Left lung (tissue), 4 donors: ENCODE measurements at regions not wholly inside any gene's neighbourhood (a gene's known extent, or its start where the extent isn't known, plus 50 kb on each side); places are given as distances from the start of the nearest gene placed in this dataset.

Source experiments
- ATAC-seq: fragments of 200-7000 bp; cut with Tn5 transposase; one replicate; pipeline ENCODE4 v1.9.1; 2020; ENCODE audit warnings: moderate library complexity
- DNase-seq, 4 donors: peaks; one replicate each; pipeline ENCODE4 v3.0.0-alpha.2; 2013 to 2020
- H3K27ac ChIP-seq, 2 donors: fragments of 200-600 bp; sonication (generic) in 1 of 2; one replicate each; pipeline versions ENCODE4 v1.5.0 to v1.8.0; 2020 to 2021
- H3K27me3 ChIP-seq, 2 donors: fragments of 200-600 bp; sonication (generic) in 1 of 2; one replicate each; pipeline versions ENCODE4 v1.5.0 to v1.8.0; 2020 to 2021
- H3K36me3 ChIP-seq, 2 donors: fragments of 200-600 bp; sonication (generic) in 1 of 2; one replicate each; pipeline versions ENCODE4 v1.5.0 to v1.8.0; 2020 to 2021
- H3K4me1 ChIP-seq, 2 donors: fragments of 200-600 bp; one replicate each; pipeline ENCODE4 v1.8.0; 2021
- H3K4me3 ChIP-seq, 2 donors: fragments of 200-600 bp; sonication (generic) in 1 of 2; one replicate each; pipeline versions ENCODE4 v1.5.0 to v1.8.0; 2020 to 2021; ENCODE audit warnings: mild to moderate bottlenecking in 1 of 2
- H3K9me3 ChIP-seq, 2 donors: fragments of 200-600 bp; sonication (generic) in 1 of 2; one replicate each; pipeline versions ENCODE4 v1.5.0 to v1.8.0; 2020 to 2021
- intact Hi-C, 2 donors: fragments of 100-400 bp; cut with DNase I; formaldehyde crosslinking; loops; one replicate each; pipeline versions ENCODE4 v1.11.2 to v1.14.2; 2022
- TF ChIP-seq, protein P1 (sequence below), 2 donors: fragments of 200-600 bp; sonication (generic) in 1 of 2; IDR thresholded peaks; one replicate each; pipeline versions ENCODE4 v1.5.0 to v1.8.0; 2021; ENCODE audit warnings: antibody characterized with exemption in 2 of 2
- donor health status: DM: no; HTN: yes; CAD: no.
- donor health status: DM: no; HTN: no; CAD: no.

DNA sequence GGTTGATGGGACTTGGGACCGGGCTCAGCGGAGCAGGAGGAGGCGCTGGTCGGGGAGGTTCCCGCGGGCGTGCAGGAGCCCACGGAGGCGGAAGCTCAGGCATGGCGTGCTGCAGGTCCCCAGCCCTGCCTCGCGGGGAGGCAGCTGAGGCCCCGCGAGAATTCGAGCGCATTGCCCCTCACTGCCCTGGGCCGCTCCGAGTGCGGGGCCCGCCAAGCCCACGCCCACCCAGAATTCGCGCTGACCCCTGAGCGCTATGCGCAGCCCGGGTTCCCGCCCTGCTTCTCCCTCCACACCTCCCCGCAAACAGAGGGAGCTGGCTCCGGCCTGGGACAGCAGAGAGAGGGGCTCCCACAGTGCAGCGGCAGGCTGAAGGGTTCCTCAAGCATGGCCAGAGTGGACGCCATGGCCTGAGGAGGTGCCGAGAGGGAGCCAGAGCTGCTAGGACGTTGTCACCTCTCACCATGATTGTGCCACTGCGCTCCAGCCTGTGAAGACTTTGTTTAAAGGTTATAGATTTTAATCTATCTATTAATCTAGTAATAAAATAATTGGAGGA lies 357.2 kb upstream of the RGPD4 start:
- intact Hi-C loops = no loop called here
- peaks cover 0 to 11% of the 10 kb centered on the region in 2 donors for H3K9me3 ChIP-seq
- TF ChIP-seq, protein P1, sequence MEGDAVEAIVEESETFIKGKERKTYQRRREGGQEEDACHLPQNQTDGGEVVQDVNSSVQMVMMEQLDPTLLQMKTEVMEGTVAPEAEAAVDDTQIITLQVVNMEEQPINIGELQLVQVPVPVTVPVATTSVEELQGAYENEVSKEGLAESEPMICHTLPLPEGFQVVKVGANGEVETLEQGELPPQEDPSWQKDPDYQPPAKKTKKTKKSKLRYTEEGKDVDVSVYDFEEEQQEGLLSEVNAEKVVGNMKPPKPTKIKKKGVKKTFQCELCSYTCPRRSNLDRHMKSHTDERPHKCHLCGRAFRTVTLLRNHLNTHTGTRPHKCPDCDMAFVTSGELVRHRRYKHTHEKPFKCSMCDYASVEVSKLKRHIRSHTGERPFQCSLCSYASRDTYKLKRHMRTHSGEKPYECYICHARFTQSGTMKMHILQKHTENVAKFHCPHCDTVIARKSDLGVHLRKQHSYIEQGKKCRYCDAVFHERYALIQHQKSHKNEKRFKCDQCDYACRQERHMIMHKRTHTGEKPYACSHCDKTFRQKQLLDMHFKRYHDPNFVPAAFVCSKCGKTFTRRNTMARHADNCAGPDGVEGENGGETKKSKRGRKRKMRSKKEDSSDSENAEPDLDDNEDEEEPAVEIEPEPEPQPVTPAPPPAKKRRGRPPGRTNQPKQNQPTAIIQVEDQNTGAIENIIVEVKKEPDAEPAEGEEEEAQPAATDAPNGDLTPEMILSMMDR (IDR thresholded peaks at IDR 0.05) = no peak
- ATAC-seq = no peak
- peak in 1 of 4 donors; percentile 65 for DNase-seq
- H3K4me1 ChIP-seq = no peaks in the 10 kb centered on the region
- no peaks in the 10 kb centered on the region for H3K27me3 ChIP-seq
- no peak overlapping the region for H3K27ac ChIP-seq
- no peak overlapping the region for H3K4me3 ChIP-seq
- H3K36me3 ChIP-seq = no peaks in the 10 kb centered on the region

DNA sequence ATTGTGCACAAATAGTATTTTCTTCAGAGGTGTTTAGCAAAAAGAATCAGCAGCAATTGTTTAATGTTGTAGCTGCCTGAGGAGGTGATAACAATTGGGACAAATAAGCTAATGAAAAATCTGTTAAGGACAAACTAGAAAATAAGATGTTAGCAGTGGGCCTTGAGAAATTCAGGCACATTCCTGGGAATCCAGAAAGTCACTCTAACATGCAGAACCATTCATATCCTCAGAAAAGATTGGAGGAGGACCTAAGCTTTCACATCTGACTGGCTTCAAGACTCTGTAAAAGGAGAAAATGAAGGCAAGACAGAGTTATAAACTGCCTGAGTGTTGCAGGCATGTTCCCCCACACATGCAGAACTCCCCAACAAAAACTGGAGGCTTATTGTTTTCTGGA lies 353.5 kb upstream of the RGPD4 start:
- no peaks in the 10 kb centered on the region for H3K4me1 ChIP-seq
- DNase-seq = no peak
- TF ChIP-seq, protein P1 (IDR thresholded peaks at IDR 0.05) = no peak
- no peak overlapping the region for H3K27ac ChIP-seq
- intact Hi-C loops = no loop called here
- no peak overlapping the region for H3K4me3 ChIP-seq
- H3K27me3 ChIP-seq = no peaks in the 10 kb centered on the region
- peaks cover 0 to 37% of the 10 kb centered on the region in 2 donors for H3K9me3 ChIP-seq
- no peaks in the 10 kb centered on the region for H3K36me3 ChIP-seq
- no peak for ATAC-seq

DNA sequence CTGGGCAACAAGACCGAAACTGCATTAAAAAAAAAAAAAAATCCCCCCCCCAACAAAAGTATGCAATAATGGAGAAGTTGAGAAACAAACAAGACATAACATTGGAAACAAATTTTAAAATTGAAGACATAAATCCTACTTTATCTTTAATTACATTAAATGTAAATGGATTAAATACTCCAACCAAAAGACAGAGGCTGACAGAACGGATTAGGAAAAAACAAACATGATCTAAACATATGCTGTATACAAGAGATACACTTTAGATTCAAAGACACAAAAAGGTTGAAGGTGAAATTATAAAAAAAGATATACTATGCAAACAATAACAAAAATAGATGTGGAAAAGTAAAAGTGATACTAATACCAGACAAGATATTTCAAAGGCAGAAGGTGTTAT lies 350.8 kb upstream of the RGPD4 start:
- intact Hi-C loops = no loop called here
- H3K27me3 ChIP-seq = no peaks in the 10 kb centered on the region
- no peaks in the 10 kb centered on the region for H3K4me1 ChIP-seq
- no peak overlapping the region for H3K4me3 ChIP-seq
- TF ChIP-seq, protein P1 (IDR thresholded peaks at IDR 0.05) = no peak
- no peak for ATAC-seq
- H3K9me3 ChIP-seq = peaks cover 0 to 31% of the 10 kb centered on the region in 2 donors
- no peak overlapping the region for H3K27ac ChIP-seq
- no peaks in the 10 kb centered on the region for H3K36me3 ChIP-seq
- no peak for DNase-seq

DNA sequence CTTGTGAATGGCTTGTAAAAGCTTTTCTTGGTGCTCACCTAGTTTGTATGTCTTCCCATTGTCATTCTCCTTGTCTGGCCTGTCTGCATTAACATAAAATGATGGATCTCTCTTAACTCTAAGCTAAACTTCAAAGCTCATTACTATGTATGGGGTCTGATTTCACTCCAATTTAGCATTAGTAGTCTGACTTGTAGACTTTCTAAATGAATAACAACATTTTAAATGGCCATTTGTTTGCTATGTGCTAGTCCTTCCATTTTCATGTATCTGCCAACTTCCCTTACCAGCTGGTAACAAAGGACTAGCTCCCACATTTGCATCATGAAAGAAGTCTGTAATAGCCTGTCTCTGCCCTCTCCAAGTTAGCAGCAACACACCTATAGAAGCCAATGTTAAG lies 324.2 kb upstream of the RGPD4 start:
- Histone ChIP-seq H3K27ac (no peak overlapping the region), H3K36me3 (no peaks in the 10 kb centered on the region), H3K4me1 (no peaks in the 10 kb centered on the region), H3K27me3 (no peaks in the 10 kb centered on the region), H3K9me3 (no peaks in the 10 kb centered on the region), H3K4me3 (no peak overlapping the region)
- no peak for ATAC-seq
- intact Hi-C loops = no loop called here
- TF ChIP-seq, protein P1 (IDR thresholded peaks at IDR 0.05) = no peak
- no peak for DNase-seq

DNA sequence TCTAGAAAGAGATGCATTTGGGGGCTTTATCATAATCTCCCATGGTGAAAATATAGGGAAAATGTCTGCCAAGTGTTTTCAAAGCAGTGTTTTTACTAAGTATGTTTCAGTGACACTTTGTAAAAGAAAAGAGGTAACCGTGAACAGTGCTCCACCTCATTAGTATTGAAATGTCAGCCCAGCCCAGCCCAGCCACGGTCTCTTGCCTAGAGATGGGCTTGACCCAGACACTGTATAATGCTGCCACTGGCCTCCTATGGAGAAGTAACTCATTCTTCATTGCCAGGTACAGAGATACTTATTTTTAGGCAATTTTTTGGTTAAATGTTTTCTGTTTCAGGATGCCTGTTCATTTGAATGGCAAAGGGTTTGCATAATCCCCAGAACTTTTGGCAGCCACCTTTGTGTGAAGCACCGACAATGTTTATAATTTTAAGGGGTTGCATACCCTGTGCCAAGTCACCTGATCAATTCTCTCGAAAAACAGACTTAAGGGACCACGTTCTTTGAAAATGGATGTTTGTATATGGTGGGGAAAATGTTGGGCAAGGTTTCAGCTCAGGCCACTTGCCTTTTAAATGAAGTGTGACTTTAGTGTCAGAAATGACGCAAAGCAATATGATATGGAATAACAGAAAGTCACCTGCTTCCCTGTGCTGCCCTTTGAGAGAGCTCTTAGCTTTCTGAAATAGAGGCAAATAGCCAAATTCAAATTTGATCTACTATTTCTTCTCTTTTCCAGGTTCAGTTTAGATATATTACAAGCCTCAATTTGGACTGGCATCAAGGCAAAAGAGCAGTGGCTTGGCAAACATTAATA lies 314.5 kb upstream of the RGPD4 start:
- Histone ChIP-seq H3K27me3 (no peaks in the 10 kb centered on the region), H3K4me1 (no peaks in the 10 kb centered on the region), H3K9me3 (peaks cover 0 to 2% of the 10 kb centered on the region in 2 donors), H3K36me3 (no peaks in the 10 kb centered on the region), H3K27ac (no peak overlapping the region), H3K4me3 (no peak overlapping the region)
- peak; percentile 73 for ATAC-seq
- DNase-seq = peak in 1 of 4 donors; percentile 10
- intact Hi-C loops = no loop called here
- TF ChIP-seq, protein P1 (IDR thresholded peaks at IDR 0.05) = no peak
